ENCODE measurements at regions not wholly inside any gene's neighbourhood (a gene's known extent, or its start where the extent isn't known, plus 50 kb on each side); places are given as distances from the start of the nearest gene placed in this dataset.

DNA sequence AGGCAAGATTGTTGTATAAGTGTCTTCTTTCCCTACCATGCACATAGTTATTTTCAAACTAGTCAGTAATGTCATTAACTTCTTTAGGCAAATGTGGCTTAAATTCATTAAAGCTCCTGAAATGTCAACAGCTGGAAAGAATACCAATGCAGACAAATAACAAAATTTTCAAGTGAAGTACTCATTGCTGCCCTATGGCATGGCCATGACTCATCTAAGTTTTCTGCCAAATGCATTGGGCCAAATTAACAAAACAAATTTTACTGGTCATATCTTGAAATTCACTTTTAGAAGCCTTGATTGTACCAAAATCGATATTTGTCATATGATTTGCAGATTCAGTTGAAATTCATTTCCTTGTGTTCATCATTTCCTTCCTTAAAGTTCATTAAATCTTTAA is 915.9 kb downstream of the SLC6A15 start:
- WGBS, 2 donors: 71 to 85% methylated on average over 1 of the region's 1 CpG
- intact Hi-C loops (cut with DNase I; ENCODE audit: low total_unique reads): no loop called here
- TF ChIP-seq, protein P1, sequence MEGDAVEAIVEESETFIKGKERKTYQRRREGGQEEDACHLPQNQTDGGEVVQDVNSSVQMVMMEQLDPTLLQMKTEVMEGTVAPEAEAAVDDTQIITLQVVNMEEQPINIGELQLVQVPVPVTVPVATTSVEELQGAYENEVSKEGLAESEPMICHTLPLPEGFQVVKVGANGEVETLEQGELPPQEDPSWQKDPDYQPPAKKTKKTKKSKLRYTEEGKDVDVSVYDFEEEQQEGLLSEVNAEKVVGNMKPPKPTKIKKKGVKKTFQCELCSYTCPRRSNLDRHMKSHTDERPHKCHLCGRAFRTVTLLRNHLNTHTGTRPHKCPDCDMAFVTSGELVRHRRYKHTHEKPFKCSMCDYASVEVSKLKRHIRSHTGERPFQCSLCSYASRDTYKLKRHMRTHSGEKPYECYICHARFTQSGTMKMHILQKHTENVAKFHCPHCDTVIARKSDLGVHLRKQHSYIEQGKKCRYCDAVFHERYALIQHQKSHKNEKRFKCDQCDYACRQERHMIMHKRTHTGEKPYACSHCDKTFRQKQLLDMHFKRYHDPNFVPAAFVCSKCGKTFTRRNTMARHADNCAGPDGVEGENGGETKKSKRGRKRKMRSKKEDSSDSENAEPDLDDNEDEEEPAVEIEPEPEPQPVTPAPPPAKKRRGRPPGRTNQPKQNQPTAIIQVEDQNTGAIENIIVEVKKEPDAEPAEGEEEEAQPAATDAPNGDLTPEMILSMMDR (IDR thresholded peaks at IDR 0.05): no peak
- TF ChIP-seq POLR2A (IDR thresholded peaks at IDR 0.05): no peak

DNA sequence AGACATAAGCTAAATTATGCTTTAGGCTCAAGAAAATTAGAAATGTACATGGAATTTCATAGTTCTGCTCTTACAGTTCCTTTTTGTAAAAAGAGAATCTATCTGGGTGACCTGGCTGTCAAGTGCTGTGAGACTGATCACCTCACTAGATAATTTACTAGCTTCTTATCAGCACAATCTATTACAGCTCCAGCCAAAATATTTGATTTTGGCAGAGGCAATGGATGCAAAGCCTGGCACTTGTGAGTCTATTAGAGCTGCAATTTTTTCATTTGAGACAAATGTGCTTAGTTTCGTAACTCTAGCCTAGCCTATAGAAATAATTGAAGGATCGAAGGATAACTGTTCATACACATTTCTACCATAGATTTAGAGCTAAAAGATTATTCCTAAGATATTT is 927.5 kb downstream of the SLC6A15 start:
- DNase-seq: no peak
- no peaks in the 10 kb centered on the region for H3K36me3 ChIP-seq (ENCODE audit: low read depth, missing control alignments)
- H3K4me3 ChIP-seq: no peak overlapping the region
- no peaks in the 10 kb centered on the region for H3K4me1 ChIP-seq
- H3K9me3 ChIP-seq: no peaks in the 10 kb centered on the region
- TF ChIP-seq, protein P1 (IDR thresholded peaks at IDR 0.05): no peak
- TF ChIP-seq POLR2A (IDR thresholded peaks at IDR 0.05): no peak
- WGBS, 2 donors: 88 to 92% methylated on average over 2 of the region's 2 CpGs
- intact Hi-C loops (cut with DNase I; ENCODE audit: low total_unique reads): no loop called here
- no peaks in the 10 kb centered on the region for H3K27me3 ChIP-seq
- no peak overlapping the region for H3K27ac ChIP-seq

More for the DNA sequence above, 915.9 kb downstream of the SLC6A15 start:
- no peaks in the 10 kb centered on the region for H3K27me3 ChIP-seq
- H3K4me3 ChIP-seq: no peak overlapping the region
- H3K4me1 ChIP-seq: no peaks in the 10 kb centered on the region
- no peaks in the 10 kb centered on the region for H3K36me3 ChIP-seq (ENCODE audit: low read depth, missing control alignments)
- no peak for DNase-seq
- no peak overlapping the region for H3K27ac ChIP-seq
- H3K9me3 ChIP-seq: no peaks in the 10 kb centered on the region

DNA sequence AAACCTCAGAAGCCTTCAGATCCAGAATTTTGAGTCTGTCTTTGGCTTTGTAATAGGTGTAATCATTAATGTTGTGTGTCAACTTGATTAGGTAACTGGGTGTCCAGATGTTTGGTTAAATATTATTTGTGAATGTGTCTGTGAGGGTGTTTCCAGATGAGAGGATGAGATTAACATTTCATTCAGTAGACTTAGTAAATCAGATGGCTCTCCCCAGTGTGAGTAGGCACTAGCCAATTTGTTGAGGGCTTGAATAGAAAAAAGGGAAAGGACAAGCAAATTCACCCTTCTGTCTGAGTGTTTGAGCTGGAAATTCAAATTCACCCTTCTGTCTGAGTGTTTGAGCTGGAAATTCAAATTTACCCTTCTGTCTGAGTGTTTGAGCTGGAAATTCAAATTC is 932.2 kb downstream of the SLC6A15 start:
- no peaks in the 10 kb centered on the region for H3K36me3 ChIP-seq (ENCODE audit: low read depth, missing control alignments)
- H3K4me1 ChIP-seq: no peaks in the 10 kb centered on the region
- no peak for DNase-seq
- no peaks in the 10 kb centered on the region for H3K27me3 ChIP-seq
- intact Hi-C loops (cut with DNase I; ENCODE audit: low total_unique reads): no loop called here
- no peak overlapping the region for H3K4me3 ChIP-seq
- no peak for TF ChIP-seq POLR2A (IDR thresholded peaks at IDR 0.05)
- TF ChIP-seq, protein P1 (IDR thresholded peaks at IDR 0.05): no peak
- H3K9me3 ChIP-seq: no peaks in the 10 kb centered on the region
- no peak overlapping the region for H3K27ac ChIP-seq

DNA sequence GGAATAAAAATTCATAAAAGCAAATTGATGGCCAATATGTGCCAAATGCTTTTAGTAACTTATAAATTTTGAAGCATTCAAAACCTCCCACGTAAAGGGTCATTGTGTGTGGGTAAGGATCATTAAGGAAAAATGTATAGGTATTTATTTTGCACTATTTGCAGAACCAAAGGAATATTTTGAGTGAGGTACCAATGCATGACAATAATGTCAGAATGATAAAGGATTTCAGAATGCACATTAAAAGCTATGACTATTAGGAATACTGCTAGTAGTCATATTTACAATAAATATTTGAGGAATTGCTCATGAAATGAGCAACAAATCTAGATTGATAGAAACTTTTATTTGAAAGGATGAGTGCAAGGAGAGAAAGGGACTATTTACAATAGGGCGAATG is 932.8 kb downstream of the SLC6A15 start:
- intact Hi-C loops (cut with DNase I; ENCODE audit: low total_unique reads): no loop called here
- DNase-seq: no peak
- no peaks in the 10 kb centered on the region for H3K4me1 ChIP-seq
- no peaks in the 10 kb centered on the region for H3K27me3 ChIP-seq
- 83 to 90% methylated on average over 2 of the region's 2 CpGs for WGBS, 2 donors
- no peaks in the 10 kb centered on the region for H3K9me3 ChIP-seq
- H3K27ac ChIP-seq: no peak overlapping the region
- no peak overlapping the region for H3K4me3 ChIP-seq
- TF ChIP-seq, protein P1 (IDR thresholded peaks at IDR 0.05): no peak
- no peak for TF ChIP-seq POLR2A (IDR thresholded peaks at IDR 0.05)
- no peaks in the 10 kb centered on the region for H3K36me3 ChIP-seq (ENCODE audit: low read depth, missing control alignments)

DNA sequence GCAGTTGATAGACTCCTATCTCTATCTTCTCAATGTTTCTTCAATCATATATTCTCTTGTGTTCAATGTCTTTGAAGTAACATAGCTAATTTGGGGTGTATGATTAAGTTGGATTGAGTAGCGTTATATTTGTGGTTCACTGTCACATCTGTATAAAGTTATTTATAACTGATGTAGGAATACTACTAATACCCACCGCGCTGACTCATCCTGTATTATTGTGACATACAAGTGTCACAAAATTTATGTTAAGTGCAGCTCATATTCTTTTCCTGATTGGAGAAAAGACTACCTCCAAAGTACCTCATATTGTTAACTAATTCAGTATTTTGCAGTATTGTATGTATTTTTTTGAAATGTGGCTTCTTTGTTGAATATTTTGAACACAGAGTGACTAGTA is 940.8 kb downstream of the SLC6A15 start:
- no peak overlapping the region for H3K4me3 ChIP-seq
- no peak for TF ChIP-seq POLR2A (IDR thresholded peaks at IDR 0.05)
- H3K36me3 ChIP-seq (ENCODE audit: low read depth, missing control alignments): no peaks in the 10 kb centered on the region
- intact Hi-C loops (cut with DNase I; ENCODE audit: low total_unique reads): no loop called here
- H3K4me1 ChIP-seq: no peaks in the 10 kb centered on the region
- no peaks in the 10 kb centered on the region for H3K27me3 ChIP-seq
- 89 to 96% methylated on average over 3 of the region's 3 CpGs for WGBS, 2 donors
- no peak for DNase-seq
- no peak overlapping the region for H3K27ac ChIP-seq
- no peaks in the 10 kb centered on the region for H3K9me3 ChIP-seq
